ENCODE measurements at regions not wholly inside any gene's neighbourhood (a gene's known extent, or its start where the extent isn't known, plus 50 kb on each side); places are given as distances from the start of the nearest gene placed in this dataset.

DNA sequence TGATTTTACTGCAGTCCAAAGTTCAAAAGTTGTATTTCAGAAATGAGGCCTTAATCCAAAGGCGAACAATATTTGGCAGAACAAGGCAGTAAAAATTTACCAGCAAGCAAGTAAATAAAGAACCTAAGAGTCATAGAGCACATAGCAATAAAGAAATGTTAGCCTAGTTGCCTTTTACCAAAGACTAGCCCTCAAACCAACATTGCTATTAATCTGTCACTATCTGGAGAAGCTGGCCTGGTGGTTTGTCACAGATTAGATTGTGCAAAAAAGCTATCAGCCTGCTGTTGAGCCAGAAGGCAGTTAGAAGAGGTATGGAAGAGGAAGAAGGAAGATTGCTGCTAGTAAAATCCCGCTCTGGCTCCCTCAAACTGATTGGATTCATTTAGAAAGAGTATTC is 304.7 kb upstream of the KLF4 start:
- no peak overlapping the region for H3K27ac ChIP-seq (ENCODE audit: low read depth)
- H3K9me3 Mint-ChIP-seq = no peaks in the 10 kb centered on the region
- no peaks in the 10 kb centered on the region for H3K79me2 ChIP-seq (replicated peaks; ENCODE audit: insufficient read depth)
- H3F3A ChIP-seq (replicated peaks; ENCODE audit: low read depth) = no peaks in the 10 kb centered on the region
- no peak overlapping the region for H3K4me3 ChIP-seq
- H4K20me1 ChIP-seq (replicated peaks; ENCODE audit: insufficient read depth) = no peaks in the 10 kb centered on the region
- H3K4me3 Mint-ChIP-seq = no peak overlapping the region
- no peak overlapping the region for H3K4me2 ChIP-seq
- DNase-seq (ENCODE audit: low spot score) (no peak), ATAC-seq (no peak)
- no peak overlapping the region for H2AFZ ChIP-seq
- H3K27ac Mint-ChIP-seq = no peak overlapping the region
- no peaks in the 10 kb centered on the region for H3K9me2 ChIP-seq (ENCODE audit: insufficient read depth)
- TF ChIP-seq, protein P1, sequence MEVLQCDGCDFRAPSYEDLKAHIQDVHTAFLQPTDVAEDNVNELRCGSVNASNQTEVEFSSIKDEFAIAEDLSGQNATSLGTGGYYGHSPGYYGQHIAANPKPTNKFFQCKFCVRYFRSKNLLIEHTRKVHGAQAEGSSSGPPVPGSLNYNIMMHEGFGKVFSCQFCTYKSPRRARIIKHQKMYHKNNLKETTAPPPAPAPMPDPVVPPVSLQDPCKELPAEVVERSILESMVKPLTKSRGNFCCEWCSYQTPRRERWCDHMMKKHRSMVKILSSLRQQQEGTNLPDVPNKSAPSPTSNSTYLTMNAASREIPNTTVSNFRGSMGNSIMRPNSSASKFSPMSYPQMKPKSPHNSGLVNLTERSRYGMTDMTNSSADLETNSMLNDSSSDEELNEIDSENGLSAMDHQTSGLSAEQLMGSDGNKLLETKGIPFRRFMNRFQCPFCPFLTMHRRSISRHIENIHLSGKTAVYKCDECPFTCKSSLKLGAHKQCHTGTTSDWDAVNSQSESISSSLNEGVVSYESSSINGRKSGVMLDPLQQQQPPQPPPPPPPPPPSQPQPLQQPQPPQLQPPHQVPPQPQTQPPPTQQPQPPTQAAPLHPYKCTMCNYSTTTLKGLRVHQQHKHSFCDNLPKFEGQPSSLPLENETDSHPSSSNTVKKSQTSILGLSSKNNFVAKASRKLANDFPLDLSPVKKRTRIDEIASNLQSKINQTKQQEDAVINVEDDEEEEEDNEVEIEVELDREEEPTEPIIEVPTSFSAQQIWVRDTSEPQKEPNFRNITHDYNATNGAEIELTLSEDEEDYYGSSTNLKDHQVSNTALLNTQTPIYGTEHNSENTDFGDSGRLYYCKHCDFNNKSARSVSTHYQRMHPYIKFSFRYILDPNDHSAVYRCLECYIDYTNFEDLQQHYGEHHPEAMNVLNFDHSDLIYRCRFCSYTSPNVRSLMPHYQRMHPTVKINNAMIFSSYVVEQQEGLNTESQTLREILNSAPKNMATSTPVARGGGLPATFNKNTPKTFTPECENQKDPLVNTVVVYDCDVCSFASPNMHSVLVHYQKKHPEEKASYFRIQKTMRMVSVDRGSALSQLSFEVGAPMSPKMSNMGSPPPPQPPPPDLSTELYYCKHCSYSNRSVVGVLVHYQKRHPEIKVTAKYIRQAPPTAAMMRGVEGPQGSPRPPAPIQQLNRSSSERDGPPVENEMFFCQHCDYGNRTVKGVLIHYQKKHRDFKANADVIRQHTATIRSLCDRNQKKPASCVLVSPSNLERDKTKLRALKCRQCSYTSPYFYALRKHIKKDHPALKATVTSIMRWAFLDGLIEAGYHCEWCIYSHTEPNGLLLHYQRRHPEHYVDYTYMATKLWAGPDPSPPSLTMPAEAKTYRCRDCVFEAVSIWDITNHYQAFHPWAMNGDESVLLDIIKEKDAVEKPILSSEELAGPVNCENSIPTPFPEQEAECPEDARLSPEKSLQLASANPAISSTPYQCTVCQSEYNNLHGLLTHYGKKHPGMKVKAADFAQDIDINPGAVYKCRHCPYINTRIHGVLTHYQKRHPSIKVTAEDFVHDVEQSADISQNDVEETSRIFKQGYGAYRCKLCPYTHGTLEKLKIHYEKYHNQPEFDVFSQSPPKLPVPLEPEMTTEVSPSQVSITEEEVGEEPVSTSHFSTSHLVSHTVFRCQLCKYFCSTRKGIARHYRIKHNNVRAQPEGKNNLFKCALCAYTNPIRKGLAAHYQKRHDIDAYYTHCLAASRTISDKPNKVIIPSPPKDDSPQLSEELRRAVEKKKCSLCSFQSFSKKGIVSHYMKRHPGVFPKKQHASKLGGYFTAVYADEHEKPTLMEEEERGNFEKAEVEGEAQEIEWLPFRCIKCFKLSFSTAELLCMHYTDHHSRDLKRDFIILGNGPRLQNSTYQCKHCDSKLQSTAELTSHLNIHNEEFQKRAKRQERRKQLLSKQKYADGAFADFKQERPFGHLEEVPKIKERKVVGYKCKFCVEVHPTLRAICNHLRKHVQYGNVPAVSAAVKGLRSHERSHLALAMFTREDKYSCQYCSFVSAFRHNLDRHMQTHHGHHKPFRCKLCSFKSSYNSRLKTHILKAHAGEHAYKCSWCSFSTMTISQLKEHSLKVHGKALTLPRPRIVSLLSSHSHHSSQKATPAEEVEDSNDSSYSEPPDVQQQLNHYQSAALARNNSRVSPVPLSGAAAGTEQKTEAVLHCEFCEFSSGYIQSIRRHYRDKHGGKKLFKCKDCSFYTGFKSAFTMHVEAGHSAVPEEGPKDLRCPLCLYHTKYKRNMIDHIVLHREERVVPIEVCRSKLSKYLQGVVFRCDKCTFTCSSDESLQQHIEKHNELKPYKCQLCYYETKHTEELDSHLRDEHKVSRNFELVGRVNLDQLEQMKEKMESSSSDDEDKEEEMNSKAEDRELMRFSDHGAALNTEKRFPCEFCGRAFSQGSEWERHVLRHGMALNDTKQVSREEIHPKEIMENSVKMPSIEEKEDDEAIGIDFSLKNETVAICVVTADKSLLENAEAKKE (CRISPR knock-in tag; IDR thresholded peaks at IDR 0.05) = no peak
- TF ChIP-seq, protein P2, sequence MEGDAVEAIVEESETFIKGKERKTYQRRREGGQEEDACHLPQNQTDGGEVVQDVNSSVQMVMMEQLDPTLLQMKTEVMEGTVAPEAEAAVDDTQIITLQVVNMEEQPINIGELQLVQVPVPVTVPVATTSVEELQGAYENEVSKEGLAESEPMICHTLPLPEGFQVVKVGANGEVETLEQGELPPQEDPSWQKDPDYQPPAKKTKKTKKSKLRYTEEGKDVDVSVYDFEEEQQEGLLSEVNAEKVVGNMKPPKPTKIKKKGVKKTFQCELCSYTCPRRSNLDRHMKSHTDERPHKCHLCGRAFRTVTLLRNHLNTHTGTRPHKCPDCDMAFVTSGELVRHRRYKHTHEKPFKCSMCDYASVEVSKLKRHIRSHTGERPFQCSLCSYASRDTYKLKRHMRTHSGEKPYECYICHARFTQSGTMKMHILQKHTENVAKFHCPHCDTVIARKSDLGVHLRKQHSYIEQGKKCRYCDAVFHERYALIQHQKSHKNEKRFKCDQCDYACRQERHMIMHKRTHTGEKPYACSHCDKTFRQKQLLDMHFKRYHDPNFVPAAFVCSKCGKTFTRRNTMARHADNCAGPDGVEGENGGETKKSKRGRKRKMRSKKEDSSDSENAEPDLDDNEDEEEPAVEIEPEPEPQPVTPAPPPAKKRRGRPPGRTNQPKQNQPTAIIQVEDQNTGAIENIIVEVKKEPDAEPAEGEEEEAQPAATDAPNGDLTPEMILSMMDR (conservative IDR thresholded peaks at IDR 0.05; ENCODE audit: low read depth in 2 of 2) = no peak
- TF ChIP-seq EZH2phosphoT487 (IDR thresholded peaks at IDR 0.05; ENCODE audit: unreplicated experiment) (no peak), NANOG (IDR thresholded peaks at IDR 0.05; ENCODE audit: borderline replicate concordance) (no peak), ZNF331 (CRISPR knock-in tag; IDR thresholded peaks at IDR 0.05; ENCODE audit: low read depth) (no peak), STAT1 (IDR thresholded peaks at IDR 0.05; ENCODE audit: unreplicated experiment) (no peak), CREB1 (CRISPR knock-in tag; IDR thresholded peaks at IDR 0.05; ENCODE audit: low read depth) (no peak), EZH2 (IDR thresholded peaks at IDR 0.05; ENCODE audit: low read depth, unreplicated experiment) (no peak), POLR2AphosphoS5 (IDR thresholded peaks at IDR 0.05; ENCODE audit: low read depth) (no peak), ZNF114 (CRISPR knock-in tag; IDR thresholded peaks at IDR 0.05) (no peak), JUNB (IDR thresholded peaks at IDR 0.05; ENCODE audit: unreplicated experiment) (no peak)
- TF ChIP-seq, protein P3, sequence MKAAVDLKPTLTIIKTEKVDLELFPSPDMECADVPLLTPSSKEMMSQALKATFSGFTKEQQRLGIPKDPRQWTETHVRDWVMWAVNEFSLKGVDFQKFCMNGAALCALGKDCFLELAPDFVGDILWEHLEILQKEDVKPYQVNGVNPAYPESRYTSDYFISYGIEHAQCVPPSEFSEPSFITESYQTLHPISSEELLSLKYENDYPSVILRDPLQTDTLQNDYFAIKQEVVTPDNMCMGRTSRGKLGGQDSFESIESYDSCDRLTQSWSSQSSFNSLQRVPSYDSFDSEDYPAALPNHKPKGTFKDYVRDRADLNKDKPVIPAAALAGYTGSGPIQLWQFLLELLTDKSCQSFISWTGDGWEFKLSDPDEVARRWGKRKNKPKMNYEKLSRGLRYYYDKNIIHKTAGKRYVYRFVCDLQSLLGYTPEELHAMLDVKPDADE (IDR thresholded peaks at IDR 0.05) = no peak
- TF ChIP-seq, protein P4, sequence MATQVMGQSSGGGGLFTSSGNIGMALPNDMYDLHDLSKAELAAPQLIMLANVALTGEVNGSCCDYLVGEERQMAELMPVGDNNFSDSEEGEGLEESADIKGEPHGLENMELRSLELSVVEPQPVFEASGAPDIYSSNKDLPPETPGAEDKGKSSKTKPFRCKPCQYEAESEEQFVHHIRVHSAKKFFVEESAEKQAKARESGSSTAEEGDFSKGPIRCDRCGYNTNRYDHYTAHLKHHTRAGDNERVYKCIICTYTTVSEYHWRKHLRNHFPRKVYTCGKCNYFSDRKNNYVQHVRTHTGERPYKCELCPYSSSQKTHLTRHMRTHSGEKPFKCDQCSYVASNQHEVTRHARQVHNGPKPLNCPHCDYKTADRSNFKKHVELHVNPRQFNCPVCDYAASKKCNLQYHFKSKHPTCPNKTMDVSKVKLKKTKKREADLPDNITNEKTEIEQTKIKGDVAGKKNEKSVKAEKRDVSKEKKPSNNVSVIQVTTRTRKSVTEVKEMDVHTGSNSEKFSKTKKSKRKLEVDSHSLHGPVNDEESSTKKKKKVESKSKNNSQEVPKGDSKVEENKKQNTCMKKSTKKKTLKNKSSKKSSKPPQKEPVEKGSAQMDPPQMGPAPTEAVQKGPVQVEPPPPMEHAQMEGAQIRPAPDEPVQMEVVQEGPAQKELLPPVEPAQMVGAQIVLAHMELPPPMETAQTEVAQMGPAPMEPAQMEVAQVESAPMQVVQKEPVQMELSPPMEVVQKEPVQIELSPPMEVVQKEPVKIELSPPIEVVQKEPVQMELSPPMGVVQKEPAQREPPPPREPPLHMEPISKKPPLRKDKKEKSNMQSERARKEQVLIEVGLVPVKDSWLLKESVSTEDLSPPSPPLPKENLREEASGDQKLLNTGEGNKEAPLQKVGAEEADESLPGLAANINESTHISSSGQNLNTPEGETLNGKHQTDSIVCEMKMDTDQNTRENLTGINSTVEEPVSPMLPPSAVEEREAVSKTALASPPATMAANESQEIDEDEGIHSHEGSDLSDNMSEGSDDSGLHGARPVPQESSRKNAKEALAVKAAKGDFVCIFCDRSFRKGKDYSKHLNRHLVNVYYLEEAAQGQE (IDR thresholded peaks at IDR 0.05; ENCODE audit: unreplicated experiment) = no peak
- H3K4me1 Mint-ChIP-seq = no peaks in the 10 kb centered on the region
- H3K36me3 Mint-ChIP-seq (ENCODE audit: low read depth) = no peaks in the 10 kb centered on the region
- H3K27me3 Mint-ChIP-seq (ENCODE audit: insufficient read depth, low read depth, poor library complexity) = no peaks in the 10 kb centered on the region
- no peaks in the 10 kb centered on the region for H3K27me3 ChIP-seq (ENCODE audit: insufficient read depth)
- no peaks in the 10 kb centered on the region for H3K36me3 ChIP-seq (ENCODE audit: insufficient read depth)
- no peaks in the 10 kb centered on the region for H3K4me1 ChIP-seq (ENCODE audit: insufficient read depth)

Measured in GM23338 (cell line).